Calu3 (cell line): ENCODE measurements at regions not wholly inside any gene's neighbourhood (a gene's known extent, or its start where the extent isn't known, plus 50 kb on each side); places are given as distances from the start of the nearest gene placed in this dataset.

Experiments used
- BruUV-seq: library from RNA; stranded (reverse); fragments of 400-500 nt; replicated peaks from 2 replicates; lab custom pipeline; 2021; lab: Mats Ljungman, UMichigan
- CTCF ChIA-PET: fragments of 300-600 bp; sonication (Branson Sonifier 250); formaldehyde crosslinking; loops from one replicate; lab custom pipeline; 2022; ENCODE audit warnings: antibody characterized with exemption; lab: Charles Lee
- DNase-seq: peaks from one replicate; pipeline ENCODE4 v3.0.0; 2022
- H3K27ac Mint-ChIP-seq: one replicate; pipeline ENCODE4 v1.8.0; 2022; ENCODE audit warnings: mixed read lengths; ENCODE audit not compliant: unreplicated experiment
- H3K27me3 Mint-ChIP-seq: one replicate; pipeline ENCODE4 v1.8.0; 2022; ENCODE audit warnings: mixed read lengths; ENCODE audit not compliant: unreplicated experiment
- H3K36me3 Mint-ChIP-seq: one replicate; pipeline ENCODE4 v1.8.0; 2022; ENCODE audit warnings: mild to moderate bottlenecking, moderate library complexity, mixed read lengths; ENCODE audit not compliant: insufficient read depth, unreplicated experiment
- H3K4me1 Mint-ChIP-seq: one replicate; pipeline ENCODE4 v1.8.0; 2022; ENCODE audit warnings: mild to moderate bottlenecking, low read depth, mixed read lengths; ENCODE audit not compliant: unreplicated experiment
- H3K4me3 Mint-ChIP-seq: one replicate; pipeline ENCODE4 v1.8.0; 2022; ENCODE audit warnings: mild to moderate bottlenecking, low read depth, moderate library complexity, mixed read lengths; ENCODE audit not compliant: unreplicated experiment
- H3K9me3 Mint-ChIP-seq: one replicate; pipeline ENCODE4 v1.8.0; 2022; ENCODE audit warnings: low read depth, mixed read lengths; ENCODE audit not compliant: unreplicated experiment
- intact Hi-C: fragments of 100-400 bp; cut with micrococcal nuclease; formaldehyde crosslinking; loops from one replicate; pipeline ENCODE4 v1.10.0; 2022; ENCODE audit not compliant: unreplicated experiment
- TF ChIP-seq, protein P1 (sequence below): fragments of 200-600 bp; IDR thresholded peaks from one replicate; pipeline ENCODE4 v1.8.0; 2022; ENCODE audit warnings: antibody characterized with exemption; ENCODE audit not compliant: unreplicated experiment

DNA sequence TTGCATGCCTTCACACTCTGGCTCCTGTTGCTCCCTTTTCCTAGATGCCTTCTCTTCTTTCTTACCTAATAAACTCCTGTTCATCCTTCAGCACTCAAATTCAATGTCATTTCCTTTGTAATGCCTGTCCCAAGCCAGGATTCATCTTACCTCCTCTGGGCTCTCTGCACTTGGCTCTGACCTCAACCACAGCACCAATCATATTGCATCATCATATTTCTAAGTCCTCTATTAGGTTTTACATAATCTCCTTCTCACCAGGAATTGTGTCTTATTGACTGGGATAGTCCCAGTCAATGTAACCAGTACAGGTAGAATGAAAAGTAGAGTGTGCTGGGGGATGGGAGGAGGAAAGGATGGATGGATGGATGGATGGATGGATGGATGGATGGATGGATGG lies 187.1 kb downstream of the NRP2 start:
- BruUV-seq = no TSS peak
- DNase-seq = no peak
- Mint-ChIP-seq H3K4me3 (no peak overlapping the region), H3K36me3 (no peaks in the 10 kb centered on the region), H3K27ac (no peak overlapping the region), H3K27me3 (no peaks in the 10 kb centered on the region), H3K9me3 (no peaks in the 10 kb centered on the region), H3K4me1 (no peaks in the 10 kb centered on the region)
- TF ChIP-seq, protein P1, sequence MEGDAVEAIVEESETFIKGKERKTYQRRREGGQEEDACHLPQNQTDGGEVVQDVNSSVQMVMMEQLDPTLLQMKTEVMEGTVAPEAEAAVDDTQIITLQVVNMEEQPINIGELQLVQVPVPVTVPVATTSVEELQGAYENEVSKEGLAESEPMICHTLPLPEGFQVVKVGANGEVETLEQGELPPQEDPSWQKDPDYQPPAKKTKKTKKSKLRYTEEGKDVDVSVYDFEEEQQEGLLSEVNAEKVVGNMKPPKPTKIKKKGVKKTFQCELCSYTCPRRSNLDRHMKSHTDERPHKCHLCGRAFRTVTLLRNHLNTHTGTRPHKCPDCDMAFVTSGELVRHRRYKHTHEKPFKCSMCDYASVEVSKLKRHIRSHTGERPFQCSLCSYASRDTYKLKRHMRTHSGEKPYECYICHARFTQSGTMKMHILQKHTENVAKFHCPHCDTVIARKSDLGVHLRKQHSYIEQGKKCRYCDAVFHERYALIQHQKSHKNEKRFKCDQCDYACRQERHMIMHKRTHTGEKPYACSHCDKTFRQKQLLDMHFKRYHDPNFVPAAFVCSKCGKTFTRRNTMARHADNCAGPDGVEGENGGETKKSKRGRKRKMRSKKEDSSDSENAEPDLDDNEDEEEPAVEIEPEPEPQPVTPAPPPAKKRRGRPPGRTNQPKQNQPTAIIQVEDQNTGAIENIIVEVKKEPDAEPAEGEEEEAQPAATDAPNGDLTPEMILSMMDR = no peak
- CTCF ChIA-PET = no interaction called here
- intact Hi-C loops = no loop called here

DNA sequence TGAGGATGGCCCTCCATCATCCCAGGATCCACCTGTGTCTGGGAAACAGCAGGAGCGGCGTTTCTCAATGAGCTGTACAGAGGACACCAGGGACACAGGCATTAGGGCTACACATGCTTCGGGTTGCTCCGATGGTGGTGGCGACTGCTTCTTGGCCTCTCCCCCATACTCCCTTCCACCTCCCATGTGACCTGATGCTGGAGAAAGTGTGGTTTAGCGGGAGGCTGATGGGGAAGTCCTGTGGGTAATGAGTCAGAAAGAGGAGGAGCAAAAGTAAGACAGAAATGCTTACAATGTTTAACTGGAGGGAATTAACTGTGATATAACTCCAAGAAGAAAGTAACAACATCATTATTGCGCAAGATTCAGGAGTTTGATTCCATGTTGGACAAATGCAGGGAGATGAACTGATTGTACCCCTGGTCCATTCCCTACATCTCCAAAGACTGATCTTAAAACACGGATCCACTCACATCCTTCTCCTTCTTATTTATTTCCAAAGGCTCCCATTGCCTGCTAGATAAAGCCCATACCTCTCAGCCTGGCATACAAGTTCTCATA lies 186.6 kb downstream of the NRP2 start:
- intact Hi-C loops = no loop called here
- H3K4me1 Mint-ChIP-seq = no peaks in the 10 kb centered on the region
- H3K27me3 Mint-ChIP-seq = peaks cover 2% of the 10 kb centered on the region
- H3K36me3 Mint-ChIP-seq = no peaks in the 10 kb centered on the region
- DNase-seq = no peak
- CTCF ChIA-PET = no interaction called here
- TF ChIP-seq, protein P1 = no peak
- no peak overlapping the region for H3K27ac Mint-ChIP-seq
- H3K4me3 Mint-ChIP-seq = no peak overlapping the region
- H3K9me3 Mint-ChIP-seq = no peaks in the 10 kb centered on the region
- no TSS peak for BruUV-seq

DNA sequence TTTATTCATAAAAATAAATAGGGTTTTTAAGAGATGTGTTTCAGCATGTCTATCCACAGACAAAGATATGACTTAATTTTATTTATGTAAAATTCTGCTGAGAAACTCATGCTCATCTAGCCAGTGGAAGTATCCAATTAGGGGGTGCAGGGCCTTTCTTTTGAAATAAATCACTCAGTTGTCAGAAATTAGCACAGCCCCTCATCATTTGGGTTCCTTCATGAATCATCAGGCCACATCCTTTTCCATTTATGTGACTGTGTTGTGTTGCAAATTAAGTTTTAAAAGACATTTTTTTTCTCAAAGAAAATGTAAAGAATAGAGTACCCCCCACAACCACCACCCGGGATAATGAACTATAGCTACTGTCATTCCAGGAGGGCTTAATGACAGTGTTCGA lies 185.8 kb downstream of the NRP2 start:
- no peak for DNase-seq
- no peaks in the 10 kb centered on the region for H3K36me3 Mint-ChIP-seq
- peaks cover 10% of the 10 kb centered on the region for H3K27me3 Mint-ChIP-seq
- no TSS peak for BruUV-seq
- H3K9me3 Mint-ChIP-seq = no peaks in the 10 kb centered on the region
- no peak overlapping the region for H3K27ac Mint-ChIP-seq
- H3K4me3 Mint-ChIP-seq = no peak overlapping the region
- CTCF ChIA-PET = no interaction called here
- TF ChIP-seq, protein P1 = no peak
- intact Hi-C loops = no loop called here
- H3K4me1 Mint-ChIP-seq = no peaks in the 10 kb centered on the region

DNA sequence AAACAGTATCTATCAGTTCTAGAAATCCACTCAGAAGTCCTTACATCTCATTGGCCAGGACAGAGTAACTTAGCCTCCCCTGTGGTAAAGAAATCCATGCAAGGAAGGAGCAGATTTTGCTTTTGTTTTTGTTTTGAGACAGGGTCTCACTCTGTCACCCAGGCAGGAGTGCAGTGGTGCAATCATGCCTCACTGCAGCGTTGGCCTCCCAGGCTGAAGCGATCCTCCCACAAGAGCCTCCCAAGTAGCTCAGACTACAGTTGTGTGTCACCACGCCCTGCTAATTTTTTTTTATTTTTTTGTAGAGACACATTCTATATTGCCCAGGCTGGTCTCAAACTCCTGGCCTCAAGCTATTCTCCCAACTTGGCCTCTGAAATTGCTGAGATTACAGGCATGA lies 185.1 kb downstream of the NRP2 start:
- no peak overlapping the region for H3K27ac Mint-ChIP-seq
- H3K4me3 Mint-ChIP-seq = no peak overlapping the region
- intact Hi-C loops = no loop called here
- H3K36me3 Mint-ChIP-seq = no peaks in the 10 kb centered on the region
- CTCF ChIA-PET = no interaction called here
- no TSS peak for BruUV-seq
- H3K27me3 Mint-ChIP-seq = peaks cover 16% of the 10 kb centered on the region
- H3K4me1 Mint-ChIP-seq = no peaks in the 10 kb centered on the region
- no peak for DNase-seq
- no peaks in the 10 kb centered on the region for H3K9me3 Mint-ChIP-seq
- TF ChIP-seq, protein P1 = no peak
